OCI-LY7 (cell line): ENCODE measurements at regions not wholly inside any gene's neighbourhood (a gene's known extent, or its start where the extent isn't known, plus 50 kb on each side); places are given as distances from the start of the nearest gene placed in this dataset.

Experiments
- BruUV-seq: library from RNA; stranded (reverse); fragments of 400-500 nt; replicated peaks from 2 replicates; lab custom pipeline; 2021; lab: Mats Ljungman, UMichigan
- CTCF ChIA-PET: fragments of 300-600 bp; sonication (Branson Sonifier 250); formaldehyde crosslinking; loops from one replicate; lab custom pipeline; 2022; ENCODE audit warnings: antibody characterized with exemption; ENCODE audit not compliant: unreplicated experiment; lab: Charles Lee
- POLR2A ChIA-PET: fragments of 300-600 bp; sonication (Branson Sonifier 250); formaldehyde crosslinking; loops from one replicate; lab custom pipeline; 2022; ENCODE audit warnings: antibody characterized with exemption; lab: Charles Lee
- DNase-seq: peaks from one replicate; pipeline ENCODE4 v3.0.0-alpha.2; 2015; ENCODE audit warnings: low spot score
- H2AFZ ChIP-seq: fragments of 200-600 bp; sonication (generic), shearing (Covaris generic); 2 replicates; pipeline ENCODE4 v1.6.1; 2014; ENCODE audit warnings: mild to moderate bottlenecking, antibody characterized with exemption, low read length, moderate library complexity
- H3K27ac ChIP-seq: fragments of 200-600 bp; sonication (generic); 2 replicates; pipeline ENCODE4 v1.5.1; 2014; ENCODE audit warnings: mixed run types, low read depth, mild to moderate bottlenecking, moderate library complexity, low read length, inconsistent platforms; ENCODE audit not compliant: poor library complexity, severe bottlenecking
- H3K36me3 ChIP-seq: fragments of 200-600 bp; sonication (generic); 2 replicates; pipeline ENCODE4 v1.6.1; 2014; ENCODE audit warnings: mild to moderate bottlenecking, antibody characterized with exemption, low read length, moderate library complexity, mixed read lengths; ENCODE audit not compliant: insufficient read depth
- H3K4me1 ChIP-seq: fragments of 200-600 bp; sonication (generic); 2 replicates; pipeline ENCODE4 v1.5.1; 2014; ENCODE audit warnings: mild to moderate bottlenecking, low read length; ENCODE audit not compliant: insufficient read depth, poor library complexity, severe bottlenecking
- H3K4me2 ChIP-seq: fragments of 200-600 bp; sonication (generic); 2 replicates; pipeline ENCODE4 v1.6.1; 2014; ENCODE audit warnings: mild to moderate bottlenecking, low read length
- H3K4me3 ChIP-seq: fragments of 200-600 bp; sonication (generic); 2 replicates; pipeline ENCODE4 v1.5.1; 2014; ENCODE audit warnings: mild to moderate bottlenecking, low read depth, low read length; ENCODE audit not compliant: poor library complexity, severe bottlenecking
- H3K79me2 ChIP-seq: fragments of 200-600 bp; sonication (generic); 2 replicates; pipeline ENCODE4 v1.6.1; 2016; ENCODE audit warnings: low read depth, mild to moderate bottlenecking, low read length, moderate library complexity, mixed read lengths; ENCODE audit not compliant: insufficient read depth
- H3K9me2 ChIP-seq: fragments of 200-600 bp; sonication (generic); 2 replicates; pipeline ENCODE4 v1.6.1; 2016; ENCODE audit warnings: mild to moderate bottlenecking, low read length, mixed read lengths; ENCODE audit not compliant: insufficient read depth
- H3K9me3 ChIP-seq: fragments of 200-600 bp; sonication (generic); 2 replicates; pipeline ENCODE4 v1.6.1; 2014; ENCODE audit warnings: mild to moderate bottlenecking, mixed run types, low read length, mixed read lengths
- H4K20me1 ChIP-seq: fragments of 200-600 bp; sonication (generic); 2 replicates; pipeline ENCODE4 v1.6.1; 2014; ENCODE audit warnings: mild to moderate bottlenecking, antibody characterized with exemption, low read length, moderate library complexity, mixed read lengths; ENCODE audit not compliant: insufficient read depth
- EZH2phosphoT487 ChIP-seq: fragments of 200-600 bp; sonication (generic); IDR thresholded peaks from 2 replicates; pipeline ENCODE4 v1.6.1; 2018; ENCODE audit warnings: low read depth, borderline replicate concordance, mild to moderate bottlenecking, mixed run types, antibody characterized with exemption, low read length, moderate library complexity, mixed read lengths
- intact Hi-C: fragments of 100-400 bp; cut with micrococcal nuclease; formaldehyde crosslinking; loops from one replicate; pipeline ENCODE4 v1.10.0; 2022; ENCODE audit not compliant: unreplicated experiment
- TF ChIP-seq, protein P1 (sequence below): fragments of 200-600 bp; sonication (generic); conservative IDR thresholded peaks from 2 replicates; pipeline ENCODE4 v1.5.1; 2014; ENCODE audit warnings: mild to moderate bottlenecking, antibody characterized with exemption, low read length, moderate library complexity, mixed read lengths

- H2AFZ ChIP-seq = no peak overlapping the region
- ChIA-PET CTCF (no interaction called here), POLR2A (interaction anchor here (0.9 to 1.0 kb wide), 2 partner anchors 10 to 12 kb away, joined by 3 read pairs; no protein-coding TSS in a partner anchor)
- H3K4me1 ChIP-seq = no peaks in the 10 kb centered on the region
- no peaks in the 10 kb centered on the region for H3K9me3 ChIP-seq
- no TSS peak for BruUV-seq
- no peak overlapping the region for H3K27ac ChIP-seq
- no peaks in the 10 kb centered on the region for H4K20me1 ChIP-seq
- intact Hi-C loops = no loop called here
- no peak for TF ChIP-seq EZH2phosphoT487
- TF ChIP-seq, protein P1, sequence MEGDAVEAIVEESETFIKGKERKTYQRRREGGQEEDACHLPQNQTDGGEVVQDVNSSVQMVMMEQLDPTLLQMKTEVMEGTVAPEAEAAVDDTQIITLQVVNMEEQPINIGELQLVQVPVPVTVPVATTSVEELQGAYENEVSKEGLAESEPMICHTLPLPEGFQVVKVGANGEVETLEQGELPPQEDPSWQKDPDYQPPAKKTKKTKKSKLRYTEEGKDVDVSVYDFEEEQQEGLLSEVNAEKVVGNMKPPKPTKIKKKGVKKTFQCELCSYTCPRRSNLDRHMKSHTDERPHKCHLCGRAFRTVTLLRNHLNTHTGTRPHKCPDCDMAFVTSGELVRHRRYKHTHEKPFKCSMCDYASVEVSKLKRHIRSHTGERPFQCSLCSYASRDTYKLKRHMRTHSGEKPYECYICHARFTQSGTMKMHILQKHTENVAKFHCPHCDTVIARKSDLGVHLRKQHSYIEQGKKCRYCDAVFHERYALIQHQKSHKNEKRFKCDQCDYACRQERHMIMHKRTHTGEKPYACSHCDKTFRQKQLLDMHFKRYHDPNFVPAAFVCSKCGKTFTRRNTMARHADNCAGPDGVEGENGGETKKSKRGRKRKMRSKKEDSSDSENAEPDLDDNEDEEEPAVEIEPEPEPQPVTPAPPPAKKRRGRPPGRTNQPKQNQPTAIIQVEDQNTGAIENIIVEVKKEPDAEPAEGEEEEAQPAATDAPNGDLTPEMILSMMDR = no peak
- no peaks in the 10 kb centered on the region for H3K9me2 ChIP-seq
- no peak overlapping the region for H3K4me3 ChIP-seq
- H3K36me3 ChIP-seq = no peaks in the 10 kb centered on the region
- no peaks in the 10 kb centered on the region for H3K79me2 ChIP-seq
- H3K4me2 ChIP-seq = no peak overlapping the region
- DNase-seq = no peak
Measured at GRCh38 chr2:7933672-7934071, 748.2 kb upstream of the ID2 start.

- Histone ChIP-seq H3K4me1 (no peaks in the 10 kb centered on the region), H3K9me2 (no peaks in the 10 kb centered on the region), H3K4me3 (no peak overlapping the region), H3K4me2 (no peak overlapping the region), H2AFZ (no peak overlapping the region), H3K9me3 (no peaks in the 10 kb centered on the region), H3K79me2 (no peaks in the 10 kb centered on the region), H4K20me1 (no peaks in the 10 kb centered on the region), H3K36me3 (no peaks in the 10 kb centered on the region), H3K27ac (no peak overlapping the region)
- POLR2A ChIA-PET = interaction anchor here (0.9 to 1.0 kb wide), 2 partner anchors 9 to 11 kb away, joined by 3 read pairs; no protein-coding TSS in a partner anchor
- CTCF ChIA-PET = no interaction called here
- no peak for DNase-seq
- BruUV-seq = no TSS peak
- intact Hi-C loops = no loop called here
- TF ChIP-seq EZH2phosphoT487 = no peak
- TF ChIP-seq, protein P1 = no peak
Measured at GRCh38 chr2:7934476-7934875, 747.4 kb upstream of the ID2 start.

DNA sequence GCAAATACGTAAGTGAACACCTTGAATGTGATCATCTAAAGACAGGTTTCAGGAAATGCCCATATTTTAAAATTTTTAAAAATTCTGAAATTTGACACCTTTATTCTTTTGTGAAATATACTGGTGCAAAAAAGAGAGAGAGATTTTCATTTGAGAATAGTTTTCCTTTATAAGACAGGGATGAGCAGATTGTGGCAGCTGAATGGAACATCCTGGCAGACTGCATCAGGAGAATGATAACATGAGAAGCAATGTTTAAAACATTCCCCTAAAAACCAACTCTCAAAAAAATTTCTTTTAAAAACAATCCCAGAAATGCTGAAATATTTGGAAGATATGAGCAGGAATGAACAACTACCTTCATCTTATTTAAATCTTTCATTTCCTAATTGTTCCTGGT is 744.8 kb upstream of the ID2 start:
- H3K27ac ChIP-seq = no peak overlapping the region
- no peak overlapping the region for H3K4me3 ChIP-seq
- H3K79me2 ChIP-seq = no peaks in the 10 kb centered on the region
- H3K36me3 ChIP-seq = no peaks in the 10 kb centered on the region
- no peak overlapping the region for H3K4me2 ChIP-seq
- no peak for DNase-seq
- ChIA-PET CTCF (no interaction called here), POLR2A (interaction anchor here (0.7 to 2.5 kb wide), 4 partner anchors 8 to 759 kb away, joined by 3 to 7 read pairs (median 3); no protein-coding TSS in a partner anchor)
- no peak overlapping the region for H2AFZ ChIP-seq
- no peaks in the 10 kb centered on the region for H3K4me1 ChIP-seq
- H3K9me3 ChIP-seq = no peaks in the 10 kb centered on the region
- no peaks in the 10 kb centered on the region for H4K20me1 ChIP-seq
- no TSS peak for BruUV-seq
- intact Hi-C loops = no loop called here
- TF ChIP-seq, protein P1 = no peak
- TF ChIP-seq EZH2phosphoT487 = no peak
- H3K9me2 ChIP-seq = no peaks in the 10 kb centered on the region
